H9 (cell line): ENCODE measurements at regions not wholly inside any gene's neighbourhood (a gene's known extent, or its start where the extent isn't known, plus 50 kb on each side); places are given as distances from the start of the nearest gene placed in this dataset.

Experiments
- DNase-seq: peaks from one replicate; pipeline ENCODE4 v3.0.0-alpha.2; 2017
- H2AFZ ChIP-seq: one replicate; pipeline ENCODE4 v1.6.1; 2013; ENCODE audit warnings: mild to moderate bottlenecking, low read length, control low read depth, moderate library complexity
- H2AK5ac ChIP-seq: 2 replicates; pipeline ENCODE4 v1.6.1; 2013; ENCODE audit warnings: low read length, control low read depth, mixed read lengths; ENCODE audit not compliant: insufficient read length
- H2BK120ac ChIP-seq: one replicate; pipeline ENCODE4 v1.6.1; 2013; ENCODE audit warnings: low read depth, mild to moderate bottlenecking, low read length, control low read depth, inconsistent platforms; ENCODE audit not compliant: poor library complexity, severe bottlenecking
- H2BK12ac ChIP-seq: 2 replicates; pipeline ENCODE4 v1.6.1; 2013; ENCODE audit warnings: low read length, control low read depth, mixed read lengths, low read depth; ENCODE audit not compliant: insufficient read length
- H2BK15ac ChIP-seq: 2 replicates; pipeline ENCODE4 v1.6.1; 2013; ENCODE audit warnings: low read depth, low read length, control low read depth
- H2BK20ac ChIP-seq: one replicate; pipeline ENCODE4 v1.6.1; 2013; ENCODE audit warnings: low read depth, mild to moderate bottlenecking, low read length, control low read depth, inconsistent platforms; ENCODE audit not compliant: poor library complexity, severe bottlenecking
- H2BK5ac ChIP-seq: 2 replicates; pipeline ENCODE4 v1.6.1; 2013; ENCODE audit warnings: low read length, control low read depth, mixed read lengths; ENCODE audit not compliant: insufficient read length
- H3K14ac ChIP-seq: 2 replicates; pipeline ENCODE4 v1.6.1; 2013; ENCODE audit warnings: low read length, control low read depth; ENCODE audit not compliant: insufficient read depth
- H3K18ac ChIP-seq: 2 replicates; pipeline ENCODE4 v1.6.1; 2013; ENCODE audit warnings: low read depth, mild to moderate bottlenecking, mixed read lengths, low read length, control low read depth; ENCODE audit not compliant: insufficient read length
- H3K23ac ChIP-seq: 2 replicates; pipeline ENCODE4 v1.6.1; 2013; ENCODE audit warnings: low read length, control low read depth, mixed read lengths, low read depth; ENCODE audit not compliant: insufficient read length
- H3K23me2 ChIP-seq: 2 replicates; pipeline ENCODE4 v1.6.1; 2013; ENCODE audit warnings: low read depth, mild to moderate bottlenecking, mixed read lengths, low read length, control low read depth; ENCODE audit not compliant: insufficient read length, poor library complexity, severe bottlenecking
- H3K27ac ChIP-seq: 2 replicates; pipeline ENCODE4 v1.5.1; 2013; ENCODE audit warnings: low read length, control low read depth, mixed read lengths, low read depth; ENCODE audit not compliant: insufficient read length
- H3K27me3 ChIP-seq: 2 replicates; pipeline ENCODE4 v1.6.1; 2013; ENCODE audit warnings: low read length, control low read depth, inconsistent platforms; ENCODE audit not compliant: insufficient read depth
- H3K4ac ChIP-seq: 2 replicates; pipeline ENCODE4 v1.6.1; 2013; ENCODE audit warnings: low read depth, mild to moderate bottlenecking, control low read depth, inconsistent platforms, low read length, moderate library complexity
- H3K4me1 ChIP-seq: 2 replicates; pipeline ENCODE4 v1.6.1; 2013; ENCODE audit warnings: low read length, control low read depth, inconsistent platforms; ENCODE audit not compliant: insufficient read depth
- H3K4me2 ChIP-seq: 2 replicates; pipeline ENCODE4 v1.6.1; 2013; ENCODE audit warnings: low read length, control low read depth, mixed read lengths; ENCODE audit not compliant: insufficient read length, insufficient read depth
- H3K56ac ChIP-seq: 2 replicates; pipeline ENCODE4 v1.6.1; 2013; ENCODE audit warnings: low read depth, mild to moderate bottlenecking, mixed read lengths, low read length, control low read depth; ENCODE audit not compliant: insufficient read length
- H3K79me1 ChIP-seq: 2 replicates; pipeline ENCODE4 v1.6.1; 2013; ENCODE audit warnings: low read depth, mild to moderate bottlenecking, moderate library complexity, low read length, control low read depth, inconsistent platforms; ENCODE audit not compliant: insufficient read depth, poor library complexity, severe bottlenecking
- H3K79me2 ChIP-seq: 2 replicates; pipeline ENCODE4 v1.6.1; 2013; ENCODE audit warnings: low read length, control low read depth, inconsistent platforms; ENCODE audit not compliant: insufficient read depth
- H3K9ac ChIP-seq: 2 replicates; pipeline ENCODE4 v1.6.1; 2013; ENCODE audit warnings: low read length, control low read depth, mixed read lengths; ENCODE audit not compliant: insufficient read length; ENCODE audit errors: extremely low read depth
- H3K9me3 ChIP-seq: one replicate; pipeline ENCODE4 v1.6.1; 2013; ENCODE audit warnings: low read depth, low read length, inconsistent platforms; ENCODE audit not compliant: control insufficient read depth
- H3T11ph ChIP-seq: one replicate; pipeline ENCODE4 v1.6.1; 2013; ENCODE audit warnings: mild to moderate bottlenecking, low read length, control low read depth, inconsistent platforms
- H4K20me1 ChIP-seq: one replicate; pipeline ENCODE4 v1.6.1; 2013; ENCODE audit not compliant: control insufficient read depth, insufficient read length, insufficient read depth
- H4K5ac ChIP-seq: 2 replicates; pipeline ENCODE4 v1.6.1; 2013; ENCODE audit warnings: low read depth, mild to moderate bottlenecking, mixed read lengths, low read length, control low read depth; ENCODE audit not compliant: insufficient read length
- H4K8ac ChIP-seq: replicated peaks from 2 replicates; pipeline ENCODE4 v1.6.1; 2013; ENCODE audit warnings: low read length, control low read depth, mixed read lengths, low read depth; ENCODE audit not compliant: insufficient read length
- H4K91ac ChIP-seq: 2 replicates; pipeline ENCODE4 v1.6.1; 2013; ENCODE audit warnings: low read depth, mild to moderate bottlenecking, moderate library complexity, mixed read lengths, low read length, control low read depth; ENCODE audit not compliant: insufficient read length
- H3K27ac Mint-ChIP-seq, 3 experiments: 2 replicates in 2 of 3; 3 replicates in 1 of 3; pipeline ENCODE4 v1.8.0; 2020 to 2021; ENCODE audit warnings: mixed read lengths in 3 of 3, mild to moderate bottlenecking in 1 of 3, moderate library complexity in 1 of 3
- H3K27me3 Mint-ChIP-seq: 2 replicates; pipeline ENCODE4 v1.8.0; 2021; ENCODE audit warnings: low read depth, mild to moderate bottlenecking, moderate library complexity, mixed read lengths
- H3K36me3 Mint-ChIP-seq, 3 experiments: 2 replicates in 2 of 3; 3 replicates in 1 of 3; pipeline ENCODE4 v1.8.0; 2020 to 2021; ENCODE audit warnings: low read depth in 3 of 3, mixed read lengths in 3 of 3; ENCODE audit not compliant: insufficient read depth in 1 of 3
- H3K4me1 Mint-ChIP-seq, 2 experiments: 2 replicates each; pipeline ENCODE4 v1.8.0; 2020; ENCODE audit warnings: mixed read lengths in 2 of 2
- H3K4me3 Mint-ChIP-seq, 2 experiments: 2 replicates in 1 of 2; 3 replicates in 1 of 2; pipeline ENCODE4 v1.8.0; 2020 to 2021; ENCODE audit warnings: mild to moderate bottlenecking in 2 of 2, mixed read lengths in 2 of 2, moderate library complexity in 1 of 2
- H3K9me3 Mint-ChIP-seq, 2 experiments: 2 replicates in 1 of 2; 3 replicates in 1 of 2; pipeline ENCODE4 v1.8.0; 2020; ENCODE audit warnings: mild to moderate bottlenecking in 2 of 2, mixed read lengths in 2 of 2, moderate library complexity in 1 of 2
- WGBS: extraction: QIAGEN DNeasy Blood & Tissue Kit; methylation state at CpG from one replicate; pipeline ENCODE4 v1.1.7; 2013; ENCODE audit warnings: missing lambda C conversion rate, low lambda C conversion rate, mixed read lengths; ENCODE audit not compliant: insufficient read length; ENCODE audit errors: extremely low coverage; 5-methylcytosine and 5-hydroxymethylcytosine counted together
- TF ChIP-seq, protein P1 (sequence below): fragments of 200-600 bp; sonication (generic); conservative IDR thresholded peaks from 3 replicates; pipeline ENCODE4 v1.8.0; 2021; ENCODE audit warnings: antibody characterized with exemption, mild to moderate bottlenecking

DNA sequence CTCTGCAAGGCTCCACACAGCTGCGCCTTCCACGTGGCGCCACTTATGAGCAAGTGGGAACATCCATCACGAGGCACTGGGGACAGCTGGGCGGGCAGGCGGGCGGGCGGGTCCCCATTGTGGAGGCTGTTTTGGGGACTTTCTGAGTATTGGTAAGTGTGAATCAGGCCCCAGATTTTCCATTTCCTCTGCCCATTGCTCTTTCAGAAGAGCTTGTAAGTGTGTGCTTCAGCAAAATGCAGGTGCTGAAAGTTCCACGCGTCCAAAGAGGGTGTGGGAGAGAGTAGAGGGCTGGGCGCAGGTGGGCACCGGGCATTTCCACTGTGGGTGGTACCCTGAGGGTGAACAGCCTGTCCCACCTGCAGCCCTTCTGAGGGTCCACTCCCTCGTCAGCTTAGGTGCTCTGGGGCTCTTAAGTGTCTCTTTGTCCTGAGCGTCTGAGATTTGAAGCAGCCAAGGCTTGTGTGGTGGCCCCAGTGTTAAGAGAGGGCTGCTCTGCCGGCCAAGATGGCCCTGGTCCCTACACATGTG, 177.1 kb downstream of the RPLP1 start:
- no peaks in the 10 kb centered on the region for H3K23me2 ChIP-seq
- H3K4ac ChIP-seq = no peak overlapping the region
- no peak overlapping the region for H3K27ac Mint-ChIP-seq
- no peaks in the 10 kb centered on the region for H3K9me3 ChIP-seq
- no peaks in the 10 kb centered on the region for H3K79me1 ChIP-seq
- no peak overlapping the region for H4K91ac ChIP-seq
- H3T11ph ChIP-seq = no peak overlapping the region
- no peak overlapping the region for H4K5ac ChIP-seq
- H3K18ac ChIP-seq = no peak overlapping the region
- H3K79me2 ChIP-seq = no peaks in the 10 kb centered on the region
- H2BK15ac ChIP-seq = no peak overlapping the region
- no peaks in the 10 kb centered on the region; a peak in 1 of 7 replicates for H3K36me3 Mint-ChIP-seq
- H2BK120ac ChIP-seq = no peak overlapping the region
- H3K27ac ChIP-seq = no peak overlapping the region
- no peak overlapping the region for H3K9ac ChIP-seq
- no peaks in the 10 kb centered on the region for H3K27me3 ChIP-seq
- H3K9me3 Mint-ChIP-seq = peaks cover 0 to 2% of the 10 kb centered on the region in 2 experiments; a peak in 1 of 5 replicates
- no CpG with 5 or more reads among the region's 15 CpGs for WGBS
- no peak overlapping the region for H2AFZ ChIP-seq
- H4K20me1 ChIP-seq = no peaks in the 10 kb centered on the region
- no peak overlapping the region for H4K8ac ChIP-seq
- H2AK5ac ChIP-seq = no peak overlapping the region
- no peaks in the 10 kb centered on the region for H3K4me1 Mint-ChIP-seq
- no peak overlapping the region for H3K4me2 ChIP-seq
- H2BK5ac ChIP-seq = no peak overlapping the region
- no peak overlapping the region for H3K14ac ChIP-seq
- no peak overlapping the region for H3K56ac ChIP-seq
- no peak overlapping the region for H3K23ac ChIP-seq
- no peak overlapping the region for H3K4me3 Mint-ChIP-seq
- H2BK12ac ChIP-seq = no peak overlapping the region
- no peaks in the 10 kb centered on the region for H3K4me1 ChIP-seq
- peaks cover 14% of the 10 kb centered on the region for H3K27me3 Mint-ChIP-seq
- TF ChIP-seq, protein P1, sequence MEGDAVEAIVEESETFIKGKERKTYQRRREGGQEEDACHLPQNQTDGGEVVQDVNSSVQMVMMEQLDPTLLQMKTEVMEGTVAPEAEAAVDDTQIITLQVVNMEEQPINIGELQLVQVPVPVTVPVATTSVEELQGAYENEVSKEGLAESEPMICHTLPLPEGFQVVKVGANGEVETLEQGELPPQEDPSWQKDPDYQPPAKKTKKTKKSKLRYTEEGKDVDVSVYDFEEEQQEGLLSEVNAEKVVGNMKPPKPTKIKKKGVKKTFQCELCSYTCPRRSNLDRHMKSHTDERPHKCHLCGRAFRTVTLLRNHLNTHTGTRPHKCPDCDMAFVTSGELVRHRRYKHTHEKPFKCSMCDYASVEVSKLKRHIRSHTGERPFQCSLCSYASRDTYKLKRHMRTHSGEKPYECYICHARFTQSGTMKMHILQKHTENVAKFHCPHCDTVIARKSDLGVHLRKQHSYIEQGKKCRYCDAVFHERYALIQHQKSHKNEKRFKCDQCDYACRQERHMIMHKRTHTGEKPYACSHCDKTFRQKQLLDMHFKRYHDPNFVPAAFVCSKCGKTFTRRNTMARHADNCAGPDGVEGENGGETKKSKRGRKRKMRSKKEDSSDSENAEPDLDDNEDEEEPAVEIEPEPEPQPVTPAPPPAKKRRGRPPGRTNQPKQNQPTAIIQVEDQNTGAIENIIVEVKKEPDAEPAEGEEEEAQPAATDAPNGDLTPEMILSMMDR = no peak
- no peak for DNase-seq
- H2BK20ac ChIP-seq = no peak overlapping the region
